Endodermal cell (in vitro differentiated cells): ENCODE measurements at regions not wholly inside any gene's neighbourhood (a gene's known extent, or its start where the extent isn't known, plus 50 kb on each side); places are given as distances from the start of the nearest gene placed in this dataset.
"Not testable (repeated sequence)": the region's sequence is repeated elsewhere in the genome, so short reads cannot be mapped to it uniquely, and the experiment has no call there.

Experiments used
- DNase-seq: peaks from one replicate; pipeline ENCODE4 v3.0.0-alpha.2; 2017
- H3K27ac ChIP-seq: 2 replicates; pipeline ENCODE4 v1.5.1; 2013; ENCODE audit warnings: mild to moderate bottlenecking, low read depth, low read length, moderate library complexity
- H3K27me3 ChIP-seq: 2 replicates; pipeline ENCODE4 v1.6.1; 2013; ENCODE audit warnings: mild to moderate bottlenecking, low read length, moderate library complexity; ENCODE audit not compliant: insufficient read depth, control insufficient read depth, poor library complexity, severe bottlenecking
- H3K36me3 ChIP-seq: 2 replicates; pipeline ENCODE4 v1.7.0; 2013; ENCODE audit warnings: mild to moderate bottlenecking, low read length, moderate library complexity; ENCODE audit not compliant: control insufficient read depth, insufficient read depth
- H3K4me1 ChIP-seq: one replicate; pipeline ENCODE4 v1.7.0; 2013; ENCODE audit warnings: low read length; ENCODE audit not compliant: control insufficient read depth, insufficient read depth
- H3K4me3 ChIP-seq: 2 replicates; pipeline ENCODE4 v1.5.1; 2013; ENCODE audit warnings: mild to moderate bottlenecking, low read length, moderate library complexity
- H3K9ac ChIP-seq: 2 replicates; pipeline ENCODE4 v1.6.1; 2013; ENCODE audit warnings: mild to moderate bottlenecking, low read length, moderate library complexity; ENCODE audit not compliant: poor library complexity, severe bottlenecking; ENCODE audit errors: extremely low read depth
- H3K9me3 ChIP-seq: 2 replicates; pipeline ENCODE4 v1.6.1; 2013; ENCODE audit warnings: mild to moderate bottlenecking, low read length, moderate library complexity; ENCODE audit not compliant: control insufficient read depth
- H3K27ac Mint-ChIP-seq: 2 replicates; pipeline ENCODE4 v1.8.0; 2020; ENCODE audit warnings: mixed read lengths
- H3K27me3 Mint-ChIP-seq: 2 replicates; pipeline ENCODE4 v1.8.0; 2021; ENCODE audit warnings: mild to moderate bottlenecking, mixed read lengths; ENCODE audit not compliant: insufficient read depth
- H3K36me3 Mint-ChIP-seq: 2 replicates; pipeline ENCODE4 v1.8.0; 2020; ENCODE audit warnings: low read depth, mixed read lengths
- H3K4me1 Mint-ChIP-seq: 2 replicates; pipeline ENCODE4 v1.8.0; 2020; ENCODE audit warnings: mixed read lengths
- H3K4me3 Mint-ChIP-seq: 2 replicates; pipeline ENCODE4 v1.8.0; 2020; ENCODE audit warnings: mild to moderate bottlenecking, moderate library complexity, mixed read lengths
- H3K9me3 Mint-ChIP-seq: 2 replicates; pipeline ENCODE4 v1.8.0; 2020; ENCODE audit warnings: mild to moderate bottlenecking, mixed read lengths
- CTCF ChIP-seq: fragments of 200-600 bp; sonication (generic); conservative IDR thresholded peaks from 2 replicates; pipeline ENCODE4 v1.5.0; 2021; ENCODE audit warnings: antibody characterized with exemption, mild to moderate bottlenecking
- WGBS, 2 experiments: methylation state at CpG; one replicate each; pipeline versions ENCODE4 v1.1.5 to v1.1.7; 2013; ENCODE audit warnings: missing lambda C conversion rate in 2 of 2, mixed read lengths in 1 of 2; ENCODE audit not compliant: insufficient coverage in 1 of 2, insufficient read length in 1 of 2; 5-methylcytosine and 5-hydroxymethylcytosine counted together

- 89 to 95% methylated on average over 2 of the region's 2 CpGs for WGBS, 2 experiments
Measured at GRCh38 chr4:33494150-33494549, 2750.2 kb downstream of the ARAP2 start.

GRCh38 chr4:33501587-33501986 lies 2742.7 kb downstream of the ARAP2 start:
- peaks cover 13% of the 10 kb centered on the region for H3K9me3 ChIP-seq
- H3K27me3 ChIP-seq, H3K9ac ChIP-seq, H3K4me1 Mint-ChIP-seq, H3K27ac Mint-ChIP-seq, H3K4me1 ChIP-seq, H3K36me3 Mint-ChIP-seq, H3K4me3 Mint-ChIP-seq, H3K4me3 ChIP-seq, H3K36me3 ChIP-seq, H3K27ac ChIP-seq, H3K27me3 Mint-ChIP-seq, DNase-seq: not testable (repeated sequence)
- peaks cover 16% of the 10 kb centered on the region for H3K9me3 Mint-ChIP-seq
- WGBS, 2 experiments = 91 to 96% methylated on average over 3 to 6 of the region's 6 CpGs

More at GRCh38 chr4:33494150-33494549, 2750.2 kb downstream of the ARAP2 start:
- H3K27me3 ChIP-seq = no peaks in the 10 kb centered on the region
- Mint-ChIP-seq H3K9me3 (no peaks in the 10 kb centered on the region), H3K27me3 (no peaks in the 10 kb centered on the region), H3K36me3 (no peaks in the 10 kb centered on the region), H3K4me3 (no peak overlapping the region), H3K4me1 (no peaks in the 10 kb centered on the region), H3K27ac (no peak overlapping the region)
- no peaks in the 10 kb centered on the region for H3K9me3 ChIP-seq
- no peak overlapping the region for H3K9ac ChIP-seq
- no peak for TF ChIP-seq CTCF
- no peak for DNase-seq
- no peaks in the 10 kb centered on the region for H3K36me3 ChIP-seq
- H3K27ac ChIP-seq = no peak overlapping the region
- no peak overlapping the region for H3K4me3 ChIP-seq
- no peaks in the 10 kb centered on the region for H3K4me1 ChIP-seq

- 90 to 92% methylated on average over 3 of the region's 3 CpGs for WGBS, 2 experiments
- no peaks in the 10 kb centered on the region for H3K27me3 Mint-ChIP-seq
Measured at GRCh38 chr4:33512397-33512796, 2731.9 kb downstream of the ARAP2 start.

More at GRCh38 chr4:33512397-33512796, 2731.9 kb downstream of the ARAP2 start:
- no peak for DNase-seq
- TF ChIP-seq CTCF = no peak
- Mint-ChIP-seq H3K9me3 (peaks cover 17% of the 10 kb centered on the region), H3K36me3 (no peaks in the 10 kb centered on the region), H3K27ac (peak overlapping the region; percentile 28), H3K4me1 (no peaks in the 10 kb centered on the region), H3K4me3 (no peak overlapping the region)
- Histone ChIP-seq H3K36me3 (no peaks in the 10 kb centered on the region), H3K27ac (no peak overlapping the region), H3K9me3 (peaks cover 16% of the 10 kb centered on the region), H3K27me3 (no peaks in the 10 kb centered on the region), H3K9ac (no peak overlapping the region), H3K4me1 (no peaks in the 10 kb centered on the region), H3K4me3 (no peak overlapping the region)
